HepG2 (cell line): ENCODE measurements at regions not wholly inside any gene's neighbourhood (a gene's known extent, or its start where the extent isn't known, plus 50 kb on each side); places are given as distances from the start of the nearest gene placed in this dataset.

Source experiments
- ATAC-seq: fragments of 200-7000 bp; cut with Tn5 transposase; 3 replicates; pipeline ENCODE4 v1.9.1; 2020; ENCODE audit warnings: mild to moderate bottlenecking, moderate library complexity
- BruUV-seq: library from RNA; stranded (reverse); fragments of 400-500 nt; replicated peaks from 2 replicates; lab custom pipeline; 2021; lab: Mats Ljungman, UMichigan
- CTCF ChIA-PET: fragments of 300-600 bp; formaldehyde crosslinking; extraction: SDS; loops from one replicate; lab custom pipeline; 2021; ENCODE audit warnings: low total read pairs, inconsistent platforms, low intra/inter-chr PET ratio; lab: Yijun Ruan, JAX
- POLR2A ChIA-PET: fragments of 350-600 bp; sonication (Branson Sonifier 250); formaldehyde crosslinking; loops from one replicate; lab custom pipeline; 2020; ENCODE audit warnings: antibody characterized with exemption, inconsistent platforms; lab: Yijun Ruan, JAX
- DNase-seq: peaks from one replicate; pipeline ENCODE4 v3.0.0-alpha.2; 2015; ENCODE audit warnings: low spot score
- FAIRE-seq: peaks from 3 replicates; lab custom pipeline; 2011; peaks lifted over from hg19 to GRCh38; lab: Jason Lieb, UNC
- H2AFZ ChIP-seq: one replicate; pipeline ENCODE4 v1.6.1; 2011; ENCODE audit warnings: low read length, inconsistent platforms
- H3K27ac ChIP-seq: fragments of 300-600 bp; 3 replicates; pipeline ENCODE4 v1.8.0; 2011; ENCODE audit warnings: mixed run types, mild to moderate bottlenecking, mixed read lengths, low read length, inconsistent platforms; ENCODE audit not compliant: insufficient read depth; ENCODE audit errors: extremely low read length
- H3K27me3 ChIP-seq, 2 experiments: fragments of 200-600 bp in 1 of 2; 2 replicates in 1 of 2; 3 replicates in 1 of 2; pipeline versions ENCODE4 v1.6.0 to v1.8.0; 2011; ENCODE audit warnings: low read length in 2 of 2, mild to moderate bottlenecking in 2 of 2, moderate library complexity in 2 of 2, inconsistent platforms in 1 of 2; ENCODE audit not compliant: insufficient read depth in 2 of 2, control insufficient read depth in 1 of 2
- H3K36me3 ChIP-seq, 2 experiments: fragments of 200-600 bp in 1 of 2; replicated peaks in 1 of 2; 2 replicates in 1 of 2; 3 replicates in 1 of 2; pipeline versions ENCODE4 v1.5.1 to v1.8.0; 2011; ENCODE audit warnings: low read length in 2 of 2, inconsistent platforms in 1 of 2; ENCODE audit not compliant: insufficient read depth in 2 of 2, control insufficient read depth in 1 of 2
- H3K4me1 ChIP-seq: 2 replicates; pipeline ENCODE4 v1.5.1; 2012; ENCODE audit warnings: low read length, inconsistent platforms; ENCODE audit not compliant: insufficient read depth
- H3K4me2 ChIP-seq: 2 replicates; pipeline ENCODE4 v1.6.0; 2011; ENCODE audit warnings: low read depth, low read length, inconsistent platforms
- H3K4me3 ChIP-seq, 3 experiments: fragments of 200-600 bp in 1 of 3; sonication (generic), shearing (Covaris generic) in 1 of 3; replicated peaks in 1 of 3; 2 replicates each; pipeline ENCODE4 v1.5.1; 2011 to 2016; ENCODE audit warnings: low read length in 3 of 3, inconsistent platforms in 2 of 3, low read depth in 2 of 3, mild to moderate bottlenecking in 2 of 3, control low read depth in 1 of 3, mixed read lengths in 1 of 3; ENCODE audit not compliant: insufficient read depth in 1 of 3
- H3K79me2 ChIP-seq: one replicate; pipeline ENCODE4 v1.6.1; 2011; ENCODE audit warnings: low read length, inconsistent platforms; ENCODE audit not compliant: insufficient read depth
- H3K9ac ChIP-seq: 2 replicates; pipeline ENCODE4 v1.6.0; 2011; ENCODE audit warnings: mild to moderate bottlenecking, low read depth, low read length, inconsistent platforms; ENCODE audit not compliant: insufficient read depth
- H3K9me3 ChIP-seq: 2 replicates; pipeline ENCODE4 v1.5.1; 2012; ENCODE audit warnings: mild to moderate bottlenecking, low read length
- H4K20me1 ChIP-seq: 2 replicates; pipeline ENCODE4 v1.6.0; 2011; ENCODE audit warnings: inconsistent platforms, mild to moderate bottlenecking, low read length, moderate library complexity; ENCODE audit not compliant: insufficient read depth
- HHEX ChIP-seq: IDR thresholded peaks from 2 replicates; pipeline ENCODE4 v1.6.1; 2016; ENCODE audit warnings: control low read depth
- MED8 ChIP-seq: sonication (generic); formaldehyde crosslinking; IDR thresholded peaks from 2 replicates; pipeline ENCODE4 v1.8.1; 2023; ENCODE audit warnings: mild to moderate bottlenecking, missing genetic modification reagents; ENCODE audit not compliant: insufficient replicate concordance
- NBN ChIP-seq: fragments of 450-650 bp; conservative IDR thresholded peaks from 2 replicates; pipeline ENCODE4 v1.6.1; 2017
- NCOA5 ChIP-seq: sonication (generic); formaldehyde crosslinking; IDR thresholded peaks from 2 replicates; pipeline ENCODE4 v1.4.0; 2020; ENCODE audit warnings: missing genetic modification reagents
- RELA ChIP-seq: sonication (generic); formaldehyde crosslinking; IDR thresholded peaks from 2 replicates; pipeline ENCODE4 v1.4.0; 2020; ENCODE audit warnings: missing genetic modification reagents
- SOX6 ChIP-seq, 2 experiments: fragments of 450-650 bp in 1 of 2; sonication (generic) in 1 of 2; formaldehyde crosslinking in 1 of 2; IDR thresholded peaks; 2 replicates each; pipeline versions ENCODE4 v1.4.0 to v1.6.1; 2017 to 2020; ENCODE audit warnings: antibody characterized with exemption in 1 of 2, mild to moderate bottlenecking in 1 of 2, missing genetic modification reagents in 1 of 2
- SP140L ChIP-seq: sonication (generic); formaldehyde crosslinking; IDR thresholded peaks from 2 replicates; pipeline ENCODE4 v1.4.0; 2020; ENCODE audit warnings: missing genetic modification reagents, borderline replicate concordance
- TMF1 ChIP-seq: sonication (generic); formaldehyde crosslinking; IDR thresholded peaks from 2 replicates; pipeline ENCODE4 v1.8.1; 2022; ENCODE audit warnings: low read depth, missing genetic modification reagents
- TRIM24 ChIP-seq: sonication (generic); formaldehyde crosslinking; IDR thresholded peaks from 2 replicates; pipeline ENCODE4 v1.8.0; 2022; ENCODE audit warnings: mild to moderate bottlenecking, missing genetic modification reagents
- U2AF2 ChIP-seq: fragments of 200-400 bp; formaldehyde crosslinking; IDR thresholded peaks from 2 replicates; pipeline ENCODE4 v1.6.1; 2017; ENCODE audit warnings: low read depth, mild to moderate bottlenecking, low read length
- YEATS2 ChIP-seq: sonication (generic); formaldehyde crosslinking; IDR thresholded peaks from 2 replicates; pipeline ENCODE4 v1.4.0; 2020; ENCODE audit warnings: missing genetic modification reagents, borderline replicate concordance
- YEATS4 ChIP-seq: sonication (generic); formaldehyde crosslinking; IDR thresholded peaks from 2 replicates; pipeline ENCODE4 v1.4.0; 2020; ENCODE audit warnings: missing genetic modification reagents, borderline replicate concordance
- ZKSCAN8 ChIP-seq: IDR thresholded peaks from 2 replicates; pipeline ENCODE4 v1.6.1; 2016; ENCODE audit warnings: borderline replicate concordance, missing genetic modification reagents, missing compliant biosample characterization
- ZNF335 ChIP-seq: sonication (generic); formaldehyde crosslinking; IDR thresholded peaks from 2 replicates; pipeline ENCODE4 v1.4.0; 2020; ENCODE audit warnings: missing genetic modification reagents
- ZNF597 ChIP-seq: sonication (generic); formaldehyde crosslinking; IDR thresholded peaks from 2 replicates; pipeline ENCODE4 v1.5.0; 2020; ENCODE audit warnings: missing genetic modification reagents
- ZNF761 ChIP-seq: sonication (generic); formaldehyde crosslinking; conservative IDR thresholded peaks from 2 replicates; pipeline ENCODE4 v1.4.0; 2020; ENCODE audit warnings: mild to moderate bottlenecking, missing genetic modification reagents
- whole genome bisulfite sequencing: methylation state at CpG from one replicate; pipeline ENCODE4 v1.1.6; 2017; ENCODE audit warnings: low lambda C conversion rate; 5-methylcytosine and 5-hydroxymethylcytosine counted together
- in situ Hi-C: cut with HindIII; loops from 2 replicates; pipeline ENCODE4 v1.10.0; 2017; ENCODE audit warnings: low pct_unique_long_range_greater_than_20kb; ENCODE audit not compliant: extremely low pct_ligation_motif_present
- intact Hi-C: fragments of 100-400 bp; cut with micrococcal nuclease; formaldehyde crosslinking; loops from one replicate; pipeline ENCODE4 v1.10.0; 2022; ENCODE audit not compliant: unreplicated experiment
- TF ChIP-seq, protein P1 (sequence below): conservative IDR thresholded peaks from 2 replicates; pipeline ENCODE4 v1.6.1; 2018; ENCODE audit warnings: missing genetic modification reagents

DNA sequence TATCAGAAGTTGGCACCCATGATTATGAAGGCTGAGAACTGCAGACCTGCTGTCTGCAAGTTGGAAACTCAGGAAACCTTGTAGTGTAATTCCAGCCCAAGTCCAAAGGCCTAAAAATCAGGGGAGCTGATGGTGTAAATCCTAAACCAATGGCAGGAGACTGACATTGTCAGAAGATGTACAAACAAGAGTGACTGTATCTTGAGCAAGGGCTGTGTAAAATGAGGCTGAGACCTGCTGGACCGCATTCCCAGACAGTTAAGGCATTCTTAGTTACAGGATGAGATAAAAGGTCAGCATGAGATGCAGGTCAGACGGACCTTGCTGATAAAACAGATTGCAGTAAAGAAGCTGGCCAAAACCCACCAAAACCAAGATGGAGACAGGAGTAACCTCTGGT lies 147.7 kb downstream of the COG6 start:
- no peaks in the 10 kb centered on the region for H3K4me1 ChIP-seq
- TF ChIP-seq MED8 (no peak), SOX6 (IDR thresholded peaks at IDR 0.05) (no peak), SOX6 (CRISPR knock-in tag; IDR thresholded peaks at IDR 0.05) (no peak), YEATS2 (no peak), YEATS4 (no peak), TRIM24 (CRISPR knock-in tag) (no peak), RELA (CRISPR knock-in tag) (no peak), TMF1 (CRISPR knock-in tag) (no peak), SP140L (CRISPR knock-in tag) (no peak), NBN (no peak), U2AF2 (no peak), HHEX (CRISPR knock-in tag) (no peak), ZNF335 (CRISPR knock-in tag) (no peak), ZKSCAN8 (no peak), ZNF761 (CRISPR knock-in tag) (no peak), ZNF597 (CRISPR knock-in tag) (no peak), NCOA5 (no peak)
- TF ChIP-seq, protein P1, sequence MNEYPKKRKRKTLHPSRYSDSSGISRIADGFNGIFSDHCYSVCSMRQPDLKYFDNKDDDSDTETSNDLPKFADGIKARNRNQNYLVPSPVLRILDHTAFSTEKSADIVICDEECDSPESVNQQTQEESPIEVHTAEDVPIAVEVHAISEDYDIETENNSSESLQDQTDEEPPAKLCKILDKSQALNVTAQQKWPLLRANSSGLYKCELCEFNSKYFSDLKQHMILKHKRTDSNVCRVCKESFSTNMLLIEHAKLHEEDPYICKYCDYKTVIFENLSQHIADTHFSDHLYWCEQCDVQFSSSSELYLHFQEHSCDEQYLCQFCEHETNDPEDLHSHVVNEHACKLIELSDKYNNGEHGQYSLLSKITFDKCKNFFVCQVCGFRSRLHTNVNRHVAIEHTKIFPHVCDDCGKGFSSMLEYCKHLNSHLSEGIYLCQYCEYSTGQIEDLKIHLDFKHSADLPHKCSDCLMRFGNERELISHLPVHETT (CRISPR knock-in tag), result no peak
- 0% methylated on average over 2 of the region's 2 CpGs for WGBS
- no peaks in the 10 kb centered on the region for H3K79me2 ChIP-seq
- H2AFZ ChIP-seq, result no peak overlapping the region
- no peaks in the 10 kb centered on the region for H3K9me3 ChIP-seq
- H3K4me3 ChIP-seq, result no peak overlapping the region
- DNase-seq (no peak), ATAC-seq (no peak), FAIRE-seq (no peak)
- BruUV-seq, result no TSS peak
- H3K9ac ChIP-seq, result no peak overlapping the region
- H3K4me2 ChIP-seq, result no peak overlapping the region
- ChIA-PET POLR2A (no interaction called here), CTCF (no interaction called here)
- no peaks in the 10 kb centered on the region for H3K27me3 ChIP-seq
- no peak overlapping the region for H3K27ac ChIP-seq
- H4K20me1 ChIP-seq, result no peaks in the 10 kb centered on the region
- no peaks in the 10 kb centered on the region for H3K36me3 ChIP-seq
- in situ Hi-C loops, result no loop called here
- intact Hi-C loops, result no loop called here
